ENCODE measurements at regions not wholly inside any gene's neighbourhood (a gene's known extent, or its start where the extent isn't known, plus 50 kb on each side); places are given as distances from the start of the nearest gene placed in this dataset.

GRCh38 chr6:138018297-138018696 is 88.9 kb downstream of the PERP start:
- no peak for TF ChIP-seq CTCF (IDR thresholded peaks at IDR 0.05; ENCODE audit: borderline replicate concordance, extremely low read depth, insufficient read depth)
- no peak overlapping the region for H3K27ac ChIP-seq (ENCODE audit: low read depth in 2 of 2, low read length in 2 of 2)
- no peaks in the 10 kb centered on the region for H3K27me3 ChIP-seq (ENCODE audit: control insufficient read depth, insufficient read depth, low read length)
- no peaks in the 10 kb centered on the region for H3K36me3 ChIP-seq (ENCODE audit: control insufficient read depth in 2 of 3, insufficient read depth in 3 of 3, low read length in 3 of 3)
- no peak overlapping the region for H3K4me3 ChIP-seq (ENCODE audit: low read length in 3 of 3)
- DNase-seq (no peak), FAIRE-seq (no peak)
- no peaks in the 10 kb centered on the region for H3K4me1 ChIP-seq (ENCODE audit: control insufficient read depth in 2 of 3, insufficient read depth in 2 of 3, low read depth in 1 of 3, low read length in 3 of 3)
- H3K9ac ChIP-seq (ENCODE audit: low read length in 3 of 3): no peak overlapping the region
- H3K9me3 ChIP-seq (ENCODE audit: control insufficient read depth in 2 of 3, insufficient read depth in 1 of 3, low read length in 3 of 3): no peaks in the 10 kb centered on the region
- intact Hi-C loops (cut with DNase I): no loop called here

GRCh38 chr6:138025528-138025978 is 81.7 kb downstream of the PERP start:
- intact Hi-C loops (cut with DNase I): no loop called here
- no peaks in the 10 kb centered on the region for H3K36me3 ChIP-seq (ENCODE audit: control insufficient read depth in 2 of 3, insufficient read depth in 3 of 3, low read length in 3 of 3)
- H3K9me3 ChIP-seq (ENCODE audit: control insufficient read depth in 2 of 3, insufficient read depth in 1 of 3, low read length in 3 of 3): no peaks in the 10 kb centered on the region
- H3K9ac ChIP-seq (ENCODE audit: low read length in 3 of 3): no peak overlapping the region
- FAIRE-seq (no peak), DNase-seq (no peak)
- H3K4me3 ChIP-seq (ENCODE audit: low read length in 3 of 3): no peak overlapping the region
- H3K27me3 ChIP-seq (ENCODE audit: control insufficient read depth, insufficient read depth, low read length): no peaks in the 10 kb centered on the region
- H3K4me1 ChIP-seq (ENCODE audit: control insufficient read depth in 2 of 3, insufficient read depth in 2 of 3, low read depth in 1 of 3, low read length in 3 of 3): no peaks in the 10 kb centered on the region
- no peak overlapping the region for H3K27ac ChIP-seq (ENCODE audit: low read depth in 2 of 2, low read length in 2 of 2)
- no peak for TF ChIP-seq CTCF (IDR thresholded peaks at IDR 0.05; ENCODE audit: borderline replicate concordance, extremely low read depth, insufficient read depth)

DNA sequence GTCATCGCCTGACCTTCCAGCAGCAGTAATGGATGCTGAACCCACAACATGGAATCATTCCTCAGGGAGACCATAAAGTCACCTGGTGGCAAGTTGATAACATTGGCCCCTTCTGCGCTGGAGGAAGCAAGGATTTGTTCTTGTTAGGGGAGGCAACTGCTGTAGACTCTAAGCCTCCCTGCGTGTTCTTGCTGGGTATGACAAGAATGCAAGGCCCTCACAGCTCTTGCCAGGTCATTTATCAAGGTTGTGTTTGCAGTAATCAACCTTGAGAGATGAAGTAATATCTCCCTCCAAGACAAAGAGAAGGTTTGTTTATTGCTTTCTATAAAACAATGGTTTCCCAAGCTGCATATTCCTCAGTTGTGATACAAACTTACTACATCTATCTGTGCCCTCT is 80.9 kb downstream of the PERP start:
- Histone ChIP-seq H3K9me3 (ENCODE audit: control insufficient read depth in 2 of 3, insufficient read depth in 1 of 3, low read length in 3 of 3) (no peaks in the 10 kb centered on the region), H3K4me3 (ENCODE audit: low read length in 3 of 3) (no peak overlapping the region), H3K27ac (ENCODE audit: low read depth in 2 of 2, low read length in 2 of 2) (no peak overlapping the region), H3K27me3 (ENCODE audit: control insufficient read depth, insufficient read depth, low read length) (no peaks in the 10 kb centered on the region), H3K36me3 (ENCODE audit: control insufficient read depth in 2 of 3, insufficient read depth in 3 of 3, low read length in 3 of 3) (no peaks in the 10 kb centered on the region), H3K9ac (ENCODE audit: low read length in 3 of 3) (no peak overlapping the region), H3K4me1 (ENCODE audit: control insufficient read depth in 2 of 3, insufficient read depth in 2 of 3, low read depth in 1 of 3, low read length in 3 of 3) (no peaks in the 10 kb centered on the region)
- DNase-seq (no peak), FAIRE-seq (no peak)
- no peak for TF ChIP-seq CTCF (IDR thresholded peaks at IDR 0.05; ENCODE audit: borderline replicate concordance, extremely low read depth, insufficient read depth)
- intact Hi-C loops (cut with DNase I): no loop called here

DNA sequence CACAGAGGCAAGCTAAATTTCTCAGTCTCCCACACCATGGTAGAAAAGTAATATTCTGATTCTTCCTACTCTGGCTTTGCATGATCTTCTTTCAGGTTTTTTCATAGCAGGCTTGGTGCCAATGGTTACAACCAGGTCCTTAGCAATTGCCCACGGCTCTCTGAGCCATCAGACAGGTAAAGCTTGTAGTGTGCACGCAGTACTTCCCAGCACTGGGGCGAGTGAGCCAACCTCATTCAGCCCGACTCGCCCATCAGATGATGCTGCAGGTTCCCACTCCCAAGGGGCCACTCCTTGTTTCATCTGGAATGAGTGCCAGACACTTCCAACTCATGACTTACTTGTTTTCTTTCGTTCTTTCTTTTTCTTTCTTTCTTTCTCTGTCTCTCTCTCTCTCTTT is 78.3 kb downstream of the PERP start:
- H3K36me3 ChIP-seq (ENCODE audit: control insufficient read depth in 2 of 3, insufficient read depth in 3 of 3, low read length in 3 of 3): no peaks in the 10 kb centered on the region
- no peaks in the 10 kb centered on the region for H3K9me3 ChIP-seq (ENCODE audit: control insufficient read depth in 2 of 3, insufficient read depth in 1 of 3, low read length in 3 of 3)
- no peak for FAIRE-seq
- H3K4me3 ChIP-seq (ENCODE audit: low read length in 3 of 3): no peak overlapping the region
- no peak overlapping the region for H3K9ac ChIP-seq (ENCODE audit: low read length in 3 of 3)
- H3K27ac ChIP-seq (ENCODE audit: low read depth in 2 of 2, low read length in 2 of 2): no peak overlapping the region
- no peaks in the 10 kb centered on the region for H3K27me3 ChIP-seq (ENCODE audit: control insufficient read depth, insufficient read depth, low read length)
- DNase-seq: no peak
- no peaks in the 10 kb centered on the region for H3K4me1 ChIP-seq (ENCODE audit: control insufficient read depth in 2 of 3, insufficient read depth in 2 of 3, low read depth in 1 of 3, low read length in 3 of 3)
- TF ChIP-seq CTCF (IDR thresholded peaks at IDR 0.05; ENCODE audit: borderline replicate concordance, extremely low read depth, insufficient read depth): no peak
- intact Hi-C loops (cut with DNase I): no loop called here
